B cell (primary cell): ENCODE measurements at regions not wholly inside any gene's neighbourhood (a gene's known extent, or its start where the extent isn't known, plus 50 kb on each side); places are given as distances from the start of the nearest gene placed in this dataset.
"Not testable (repeated sequence)": the region's sequence is repeated elsewhere in the genome, so short reads cannot be mapped to it uniquely, and the experiment has no call there.

ENCODE experiments used
- ATAC-seq: fragments of 200-7000 bp; cut with Tn5 transposase; one replicate; pipeline ENCODE4 v1.10.0; 2021; ENCODE audit warnings: low read depth, mild to moderate bottlenecking, moderate number of reproducible peaks, moderate library complexity
- CTCF ChIA-PET: fragments of 350-600 bp; sonication (Branson Sonifier 250); formaldehyde crosslinking; loops from one replicate; lab custom pipeline; 2021; ENCODE audit warnings: antibody characterized with exemption, inconsistent platforms; lab: Charles Lee
- POLR2A ChIA-PET: fragments of 350-600 bp; sonication (Branson Sonifier 250); formaldehyde crosslinking; loops from one replicate; lab custom pipeline; 2021; ENCODE audit warnings: antibody characterized with exemption; lab: Charles Lee
- DNase-seq: peaks from one replicate; pipeline ENCODE4 v3.0.0; 2013
- H2AFZ ChIP-seq: 2 replicates; pipeline ENCODE4 v1.6.1; 2012; ENCODE audit warnings: mild to moderate bottlenecking, low read depth, low read length; ENCODE audit not compliant: insufficient read depth, poor library complexity, severe bottlenecking
- H3K27ac ChIP-seq, 2 donors: 1 replicate in 1 of 2; 2 replicates in 1 of 2; pipeline ENCODE4 v1.5.1; 2012 to 2013; ENCODE audit warnings: low read length in 2 of 2, mild to moderate bottlenecking in 2 of 2, moderate library complexity in 1 of 2
- H3K27me3 ChIP-seq, 4 experiments: fragments of 200-600 bp in 1 of 4; sonication (generic) in 1 of 4; replicated peaks in 1 of 4; 1 replicate in 2 of 4; 2 replicates in 2 of 4; pipeline versions ENCODE4 v1.6.1 to v1.7.0; 2013 to 2016; ENCODE audit warnings: low read length in 3 of 4, mild to moderate bottlenecking in 2 of 4, mixed read lengths in 1 of 4, moderate library complexity in 1 of 4; ENCODE audit not compliant: insufficient read depth in 4 of 4, control insufficient read depth in 3 of 4; ENCODE audit errors: control extremely low read depth in 1 of 4
- H3K36me3 ChIP-seq, 2 experiments: replicated peaks in 1 of 2; 1 replicate in 1 of 2; 2 replicates in 1 of 2; pipeline versions ENCODE4 v1.6.1 to v1.7.1; 2013; ENCODE audit warnings: low read length in 1 of 2; ENCODE audit not compliant: insufficient read depth in 2 of 2, control insufficient read depth in 1 of 2; ENCODE audit errors: control extremely low read depth in 1 of 2, extremely low read depth in 1 of 2
- H3K4me1 ChIP-seq, 2 donors: fragments of 200-600 bp in 1 of 2; sonication (generic) in 1 of 2; 1 replicate in 1 of 2; 2 replicates in 1 of 2; pipeline versions ENCODE4 v1.5.1 to v1.6.1; 2013 to 2017; ENCODE audit warnings: low read length in 2 of 2; ENCODE audit not compliant: control insufficient read depth in 2 of 2, insufficient read depth in 2 of 2
- H3K4me2 ChIP-seq: replicated peaks from 2 replicates; pipeline ENCODE3; 2012; ENCODE audit warnings: mild to moderate bottlenecking, low read depth, low read length; ENCODE audit not compliant: poor library complexity, severe bottlenecking
- H3K4me3 ChIP-seq, 5 experiments: fragments of 200-600 bp in 1 of 5; sonication (generic) in 1 of 5; 1 replicate in 3 of 5; 2 replicates in 2 of 5; pipeline versions ENCODE4 v1.5.1 to v1.7.0; 2011 to 2016; ENCODE audit warnings: low read length in 4 of 5, mild to moderate bottlenecking in 4 of 5, low read depth in 2 of 5, control low read depth in 1 of 5, moderate library complexity in 1 of 5; ENCODE audit not compliant: insufficient read depth in 1 of 5; ENCODE audit errors: control extremely low read depth in 1 of 5, extremely low read depth in 1 of 5
- H3K79me2 ChIP-seq: fragments of 200-600 bp; sonication (generic); one replicate; pipeline ENCODE4 v1.6.0; 2016; ENCODE audit warnings: low read length; ENCODE audit not compliant: control insufficient read depth, insufficient read depth
- H3K9ac ChIP-seq: fragments of 200-600 bp; sonication (generic); 2 replicates; pipeline ENCODE4 v1.6.1; 2017; ENCODE audit warnings: mild to moderate bottlenecking, low read length, moderate library complexity
- H3K9me3 ChIP-seq, 3 donors: one replicate each; pipeline versions ENCODE4 v1.6.1 to v1.7.1; 2013; ENCODE audit warnings: low read length in 2 of 3; ENCODE audit not compliant: control insufficient read depth in 2 of 3, insufficient read depth in 1 of 3; ENCODE audit errors: control extremely low read depth in 1 of 3
- H4K20me1 ChIP-seq: 2 replicates; pipeline ENCODE4 v1.6.0; 2012; ENCODE audit warnings: mild to moderate bottlenecking, low read length; ENCODE audit not compliant: insufficient read depth, control insufficient read depth, poor library complexity, severe bottlenecking
- H3K27ac Mint-ChIP-seq: one replicate; pipeline ENCODE4 v1.8.0; 2021; ENCODE audit warnings: mixed read lengths
- H3K27me3 Mint-ChIP-seq: one replicate; pipeline ENCODE4 v1.8.0; 2021; ENCODE audit warnings: mixed read lengths
- H3K4me1 Mint-ChIP-seq: one replicate; pipeline ENCODE4 v1.8.0; 2021; ENCODE audit warnings: mixed read lengths
- H3K4me3 Mint-ChIP-seq: one replicate; pipeline ENCODE4 v1.8.0; 2021; ENCODE audit warnings: mixed read lengths
- H3K9me3 Mint-ChIP-seq: one replicate; pipeline ENCODE4 v1.8.0; 2022; ENCODE audit warnings: mixed read lengths; ENCODE audit not compliant: insufficient read depth
- CTCF ChIP-seq: fragments of 200-600 bp; IDR thresholded peaks from one replicate; pipeline ENCODE4 v1.8.0; 2022; ENCODE audit warnings: antibody characterized with exemption, mild to moderate bottlenecking
- EZH2 ChIP-seq: IDR thresholded peaks from 2 replicates; pipeline ENCODE4 v1.6.1; 2012; ENCODE audit warnings: borderline replicate concordance, low read depth, mild to moderate bottlenecking, moderate library complexity, low read length; ENCODE audit not compliant: insufficient read depth, poor library complexity, severe bottlenecking
- WGBS: methylation state at CpG from one replicate; pipeline ENCODE4 v1.1.5; 2013; ENCODE audit warnings: missing lambda C conversion rate; ENCODE audit not compliant: insufficient coverage; 5-methylcytosine and 5-hydroxymethylcytosine counted together
- intact Hi-C: fragments of 100-400 bp; cut with micrococcal nuclease; formaldehyde crosslinking; loops from one replicate; pipeline ENCODE4 v1.10.0; 2022

- H3K27me3 ChIP-seq = peaks cover 0 to 15% (median 13%) of the 10 kb centered on the region in 4 experiments
- H3K27ac Mint-ChIP-seq = no peak overlapping the region
- H3K36me3 ChIP-seq = no peaks in the 10 kb centered on the region
- H3K4me2 ChIP-seq = no peak overlapping the region
- H3K9ac ChIP-seq = no peak overlapping the region
- no peaks in the 10 kb centered on the region for H3K9me3 ChIP-seq
- H4K20me1 ChIP-seq = no peaks in the 10 kb centered on the region
- no peak overlapping the region for H3K27ac ChIP-seq
- no peak overlapping the region for H3K4me3 ChIP-seq
- H3K4me3 Mint-ChIP-seq = peak overlapping the region; percentile 33
- peaks cover 63% of the 10 kb centered on the region for H3K27me3 Mint-ChIP-seq
- no peak for TF ChIP-seq CTCF
- TF ChIP-seq EZH2 = no peak
- no peak overlapping the region for H2AFZ ChIP-seq
- ChIA-PET CTCF (interaction anchor here (1.3 kb wide), 1 partner anchor 252 kb away, joined by 3 read pairs; no protein-coding TSS in a partner anchor), POLR2A (no interaction called here)
- DNase-seq = no peak
- H3K9me3 Mint-ChIP-seq = no peaks in the 10 kb centered on the region
- H3K4me1 Mint-ChIP-seq = peaks cover 6% of the 10 kb centered on the region
- no peak for ATAC-seq
- WGBS = no CpG with 5 or more reads among the region's 3 CpGs
- peaks cover 0 to 3% of the 10 kb centered on the region in 2 donors for H3K4me1 ChIP-seq
- no peaks in the 10 kb centered on the region for H3K79me2 ChIP-seq
- intact Hi-C loops = no loop called here
Observed at GRCh38 chr7:39832519-39833085, 117.5 kb upstream of the CDK13 start.

- CTCF ChIA-PET = interaction anchor here (1.3 kb wide), 1 partner anchor 253 kb away, joined by 3 read pairs; no protein-coding TSS in a partner anchor
- H2AFZ ChIP-seq = peak overlapping the region; percentile 58
- H3K27me3 Mint-ChIP-seq = peaks cover 62% of the 10 kb centered on the region
- peak; percentile 45 for ATAC-seq
- intact Hi-C loops, H3K27ac Mint-ChIP-seq, H4K20me1 ChIP-seq, H3K36me3 ChIP-seq, H3K4me1 Mint-ChIP-seq, H3K79me2 ChIP-seq, H3K27ac ChIP-seq, H3K9me3 Mint-ChIP-seq, H3K9me3 ChIP-seq, POLR2A ChIA-PET, H3K4me1 ChIP-seq: not testable (repeated sequence)
- H3K4me2 ChIP-seq = peak overlapping the region; percentile 61
- peak overlapping the region; percentile 71 for H3K4me3 Mint-ChIP-seq
- DNase-seq = peak; percentile 25
- peak overlapping the region; percentile 53 for H3K9ac ChIP-seq
- 2% methylated on average over 69 of the region's 71 CpGs for WGBS
- H3K27me3 ChIP-seq = peaks cover 0 to 16% (median 13%) of the 10 kb centered on the region in 4 experiments
- H3K4me3 ChIP-seq = peak overlapping the region in 3 of 5 experiments; percentile 23 to 41 (median 36)
Observed at GRCh38 chr7:39833180-39833799, 116.8 kb upstream of the CDK13 start.

GRCh38 chr7:39833865-39834634, 116.0 kb upstream of the CDK13 start:
- H2AFZ ChIP-seq, H3K4me1 ChIP-seq, DNase-seq, CTCF ChIA-PET, H3K9me3 Mint-ChIP-seq, H4K20me1 ChIP-seq, POLR2A ChIA-PET, H3K27ac Mint-ChIP-seq, H3K27ac ChIP-seq, H3K36me3 ChIP-seq, H3K9ac ChIP-seq, H3K4me3 ChIP-seq, H3K9me3 ChIP-seq, ATAC-seq, intact Hi-C loops, H3K79me2 ChIP-seq, H3K4me1 Mint-ChIP-seq: not testable (repeated sequence)
- Mint-ChIP-seq H3K27me3 (peaks cover 56% of the 10 kb centered on the region), H3K4me3 (peak overlapping the region; percentile 71)
- 68% methylated on average over 33 of the region's 36 CpGs for WGBS
- Histone ChIP-seq H3K27me3 (peaks cover 0 to 19% (median 13%) of the 10 kb centered on the region in 4 experiments), H3K4me2 (peak overlapping the region; percentile 61)
